Ovary (tissue), 7 donors: ENCODE measurements at regions not wholly inside any gene's neighbourhood (a gene's known extent, or its start where the extent isn't known, plus 50 kb on each side); places are given as distances from the start of the nearest gene placed in this dataset.

Source experiments
- DNase-seq, 5 donors: peaks; one replicate each; pipeline ENCODE4 v3.0.0-alpha.2; 2019 to 2020
- H3K27ac ChIP-seq, 2 donors: fragments of 200-600 bp; one replicate each; pipeline versions ENCODE4 v1.5.1 to v1.8.0; 2019 to 2022
- H3K27me3 ChIP-seq: fragments of 200-600 bp; one replicate; pipeline ENCODE4 v1.8.0; 2022
- H3K36me3 ChIP-seq: fragments of 200-600 bp; sonication (generic); one replicate; pipeline ENCODE4 v1.5.1; 2019
- H3K4me1 ChIP-seq: one replicate; pipeline ENCODE4 v1.8.1; 2013; ENCODE audit warnings: mild to moderate bottlenecking, moderate library complexity; ENCODE audit not compliant: insufficient read depth
- H3K4me3 ChIP-seq: fragments of 200-600 bp; sonication (generic); one replicate; pipeline ENCODE4 v1.5.1; 2017
- H3K9me3 ChIP-seq, 2 donors: fragments of 200-600 bp in 1 of 2; sonication (generic) in 1 of 2; one replicate each; pipeline versions ENCODE4 v1.5.1 to v1.8.1; 2013 to 2019; ENCODE audit warnings: mild to moderate bottlenecking in 1 of 2, moderate library complexity in 1 of 2
- EP300 ChIP-seq: sonication (generic); formaldehyde crosslinking; IDR thresholded peaks from one replicate; pipeline ENCODE4 v1.6.1; 2017; ENCODE audit warnings: antibody characterized with exemption
- POLR2A ChIP-seq: fragments of 450-650 bp; IDR thresholded peaks from one replicate; pipeline ENCODE4 v1.6.1; 2017; ENCODE audit warnings: antibody characterized with exemption, mild to moderate bottlenecking, moderate library complexity
- WGBS, 3 donors: extraction: QIAGEN DNeasy Blood & Tissue Kit in 1 of 3; methylation state at CpG; one replicate each; pipeline versions ENCODE4 v1.1.5 to v1.1.7; 2013 to 2017; 5-methylcytosine and 5-hydroxymethylcytosine counted together
- intact Hi-C, 4 donors: fragments of 100-400 bp; cut with DNase I; formaldehyde crosslinking; loops; one replicate each; pipeline versions ENCODE4 v1.11.0 to v1.15.1; 2022 to 2023
- TF ChIP-seq, protein P1 (sequence below), 3 donors: fragments of 450-650 bp in 2 of 3; fragments of 200-600 bp in 1 of 3; IDR thresholded peaks; one replicate each; pipeline versions ENCODE4 v1.5.1 to v1.8.0; 2016 to 2022; ENCODE audit warnings: antibody characterized with exemption in 3 of 3, mild to moderate bottlenecking in 1 of 3
- donor health status: DM: no; HTN: no; CAD: no; lungs with moderate emphysema.
- donor health status: DM: no; HTN: no; CAD: no.
- donor health status: Bipolar disorder and iron deficiency.
- donor health status: DM: no; HTN: no; CAD: no.
- donor health status: DM: yes; HTN: yes; CAD: no.

DNA sequence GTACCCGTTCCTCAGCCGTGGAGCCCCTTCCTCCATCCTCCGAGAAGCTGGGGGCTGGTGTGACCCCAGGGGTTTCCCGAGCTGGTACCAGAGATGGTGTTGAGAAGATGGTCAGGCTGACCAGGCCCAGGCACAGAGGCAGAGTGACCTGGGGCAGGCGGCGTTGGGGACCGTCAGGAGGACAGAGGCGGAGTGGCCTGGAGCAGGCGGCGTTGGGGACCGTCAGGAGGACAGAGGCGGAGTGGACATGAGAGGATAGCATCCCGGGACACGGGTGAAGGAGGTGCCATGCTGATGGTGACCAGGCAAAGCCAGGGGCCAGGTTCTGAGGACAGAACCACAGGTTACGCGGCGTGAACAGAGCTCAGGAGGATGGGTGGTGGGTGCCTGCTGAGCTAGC, 75.9 kb upstream of the TTC34 start:
- Histone ChIP-seq H3K27me3 (no peaks in the 10 kb centered on the region), H3K36me3 (no peaks in the 10 kb centered on the region), H3K9me3 (no peaks in the 10 kb centered on the region), H3K4me1 (peaks cover 5% of the 10 kb centered on the region), H3K4me3 (no peak overlapping the region), H3K27ac (no peak overlapping the region)
- intact Hi-C loops = loop anchor here in 2 of 4 donors (5.0 to 10.0 kb wide), 2 partner anchors 537 to 545 kb away; no protein-coding TSS in a partner anchor
- TF ChIP-seq EP300 (no peak), POLR2A (no peak)
- TF ChIP-seq, protein P1, sequence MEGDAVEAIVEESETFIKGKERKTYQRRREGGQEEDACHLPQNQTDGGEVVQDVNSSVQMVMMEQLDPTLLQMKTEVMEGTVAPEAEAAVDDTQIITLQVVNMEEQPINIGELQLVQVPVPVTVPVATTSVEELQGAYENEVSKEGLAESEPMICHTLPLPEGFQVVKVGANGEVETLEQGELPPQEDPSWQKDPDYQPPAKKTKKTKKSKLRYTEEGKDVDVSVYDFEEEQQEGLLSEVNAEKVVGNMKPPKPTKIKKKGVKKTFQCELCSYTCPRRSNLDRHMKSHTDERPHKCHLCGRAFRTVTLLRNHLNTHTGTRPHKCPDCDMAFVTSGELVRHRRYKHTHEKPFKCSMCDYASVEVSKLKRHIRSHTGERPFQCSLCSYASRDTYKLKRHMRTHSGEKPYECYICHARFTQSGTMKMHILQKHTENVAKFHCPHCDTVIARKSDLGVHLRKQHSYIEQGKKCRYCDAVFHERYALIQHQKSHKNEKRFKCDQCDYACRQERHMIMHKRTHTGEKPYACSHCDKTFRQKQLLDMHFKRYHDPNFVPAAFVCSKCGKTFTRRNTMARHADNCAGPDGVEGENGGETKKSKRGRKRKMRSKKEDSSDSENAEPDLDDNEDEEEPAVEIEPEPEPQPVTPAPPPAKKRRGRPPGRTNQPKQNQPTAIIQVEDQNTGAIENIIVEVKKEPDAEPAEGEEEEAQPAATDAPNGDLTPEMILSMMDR (IDR thresholded peaks at IDR 0.05) = no peak
- 93 to 96% (median 96%) methylated on average over 17 of the region's 17 CpGs for WGBS, 3 donors
- DNase-seq = no peak

DNA sequence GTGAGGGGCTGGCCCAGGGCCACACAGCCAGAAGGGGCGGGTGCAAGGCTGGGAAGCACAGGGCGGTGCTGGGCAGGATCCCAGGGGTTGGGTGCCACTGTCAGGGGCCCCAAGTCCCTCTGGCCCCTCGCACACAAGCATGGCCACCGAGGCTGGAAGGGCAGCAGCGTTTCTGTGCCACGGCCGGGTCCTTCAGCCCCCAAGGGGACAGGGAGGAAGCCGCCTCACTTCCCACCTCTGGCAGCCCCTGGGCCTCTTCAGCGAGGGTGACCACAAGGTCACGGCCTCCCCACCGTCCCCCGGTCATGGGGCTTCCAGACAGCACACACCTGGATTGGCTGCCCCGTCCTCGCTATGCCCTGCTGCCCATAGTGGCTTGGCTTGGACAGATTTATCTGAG, 77.1 kb upstream of the TTC34 start:
- intact Hi-C loops = loop anchor here in 2 of 4 donors (5.0 to 10.0 kb wide), 2 partner anchors 536 to 544 kb away; no protein-coding TSS in a partner anchor
- H3K36me3 ChIP-seq = no peaks in the 10 kb centered on the region
- no peak overlapping the region for H3K27ac ChIP-seq
- H3K9me3 ChIP-seq = no peaks in the 10 kb centered on the region
- no peak overlapping the region for H3K4me3 ChIP-seq
- DNase-seq = no peak
- H3K27me3 ChIP-seq = no peaks in the 10 kb centered on the region
- H3K4me1 ChIP-seq = peaks cover 5% of the 10 kb centered on the region
- WGBS, 3 donors = 80 to 91% (median 88%) methylated on average over 14 of the region's 14 CpGs
- TF ChIP-seq EP300 = no peak

GRCh38 chr1:2879026-2879425, 77.5 kb upstream of the TTC34 start:
- peaks cover 5% of the 10 kb centered on the region for H3K4me1 ChIP-seq
- 84 to 88% (median 85%) methylated on average over 12 to 14 of the region's 14 CpGs for WGBS, 3 donors
- no peak overlapping the region for H3K27ac ChIP-seq
- TF ChIP-seq, protein P1 (IDR thresholded peaks at IDR 0.05) = no peak
- TF ChIP-seq POLR2A = no peak
- TF ChIP-seq EP300 = no peak
- no peak overlapping the region for H3K4me3 ChIP-seq
- no peaks in the 10 kb centered on the region for H3K27me3 ChIP-seq
- intact Hi-C loops = loop anchor here in 2 of 4 donors (5.0 to 10.0 kb wide), 2 partner anchors 536 to 543 kb away; no protein-coding TSS in a partner anchor
- no peaks in the 10 kb centered on the region for H3K36me3 ChIP-seq
- H3K9me3 ChIP-seq = no peaks in the 10 kb centered on the region
- DNase-seq = no peak

DNA sequence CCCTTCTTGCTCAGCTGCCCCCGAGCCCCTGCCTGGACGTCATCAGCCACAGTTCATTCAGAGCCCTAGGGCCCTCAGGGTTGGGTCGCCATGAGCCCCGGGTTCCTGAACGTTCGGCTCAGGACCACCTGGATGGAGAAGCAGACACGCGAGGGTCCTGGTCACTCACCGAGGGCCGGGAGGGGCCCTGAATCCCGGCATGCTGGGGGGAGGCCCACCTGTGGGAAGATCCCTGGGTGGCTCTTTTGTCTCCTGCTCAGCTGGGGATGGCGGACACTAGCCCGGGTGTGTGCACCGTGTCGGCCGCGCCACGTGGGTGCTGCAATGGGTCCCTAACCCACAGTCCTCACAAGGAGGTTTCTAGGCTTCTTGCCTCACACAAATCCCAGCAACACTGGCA, 78.1 kb upstream of the TTC34 start:
- intact Hi-C loops = loop anchor here in 2 of 4 donors (5.0 to 10.0 kb wide), 2 partner anchors 535 to 543 kb away; no protein-coding TSS in a partner anchor

GRCh38 chr1:2880086-2880485, 78.6 kb upstream of the TTC34 start:
- TF ChIP-seq EP300 = no peak
- TF ChIP-seq, protein P1 (IDR thresholded peaks at IDR 0.05) = no peak
- TF ChIP-seq POLR2A = no peak
- WGBS, 3 donors = 85 to 87% (median 87%) methylated on average over 10 to 12 of the region's 12 CpGs
- H3K27ac ChIP-seq = no peak overlapping the region

More for the DNA sequence above, 78.1 kb upstream of the TTC34 start:
- no peaks in the 10 kb centered on the region for H3K36me3 ChIP-seq
- DNase-seq = no peak
- no peak overlapping the region for H3K27ac ChIP-seq
- H3K9me3 ChIP-seq = no peaks in the 10 kb centered on the region
- WGBS, 3 donors = 80 to 82% (median 82%) methylated on average over 18 of the region's 18 CpGs
- H3K27me3 ChIP-seq = no peaks in the 10 kb centered on the region
- TF ChIP-seq POLR2A = no peak
- TF ChIP-seq EP300 = no peak
- TF ChIP-seq, protein P1 (IDR thresholded peaks at IDR 0.05) = no peak
- H3K4me3 ChIP-seq = no peak overlapping the region
- H3K4me1 ChIP-seq = peaks cover 4% of the 10 kb centered on the region

More at GRCh38 chr1:2880086-2880485, 78.6 kb upstream of the TTC34 start:
- H3K4me3 ChIP-seq = no peak overlapping the region
- no peaks in the 10 kb centered on the region for H3K4me1 ChIP-seq
- H3K27me3 ChIP-seq = no peaks in the 10 kb centered on the region
- no peak for DNase-seq
- H3K9me3 ChIP-seq = no peaks in the 10 kb centered on the region
- no peaks in the 10 kb centered on the region for H3K36me3 ChIP-seq
- intact Hi-C loops = no loop called here
